Stimulated activated naive CD8-positive, alpha-beta T cell treated with anti-CD3 and anti-CD28 coated beads, Interleukin-15, Interleukin-2, amounts not matched to agents 100 U/mL and 50 U/mL, for 24 hours (primary cell): ENCODE measurements at regions not wholly inside any gene's neighbourhood (a gene's known extent, or its start where the extent isn't known, plus 50 kb on each side); places are given as distances from the start of the nearest gene placed in this dataset.
A peak's percentile ranks its signal among the peaks of the same experiment; 100 is the strongest.

Experiments used
- ATAC-seq: fragments of 150-1000 bp; cut with Tn5 transposase; one replicate; pipeline ENCODE4 v1.10.0; 2021
- DNase-seq: peaks from one replicate; pipeline ENCODE4 v3.0.0; 2021

DNA sequence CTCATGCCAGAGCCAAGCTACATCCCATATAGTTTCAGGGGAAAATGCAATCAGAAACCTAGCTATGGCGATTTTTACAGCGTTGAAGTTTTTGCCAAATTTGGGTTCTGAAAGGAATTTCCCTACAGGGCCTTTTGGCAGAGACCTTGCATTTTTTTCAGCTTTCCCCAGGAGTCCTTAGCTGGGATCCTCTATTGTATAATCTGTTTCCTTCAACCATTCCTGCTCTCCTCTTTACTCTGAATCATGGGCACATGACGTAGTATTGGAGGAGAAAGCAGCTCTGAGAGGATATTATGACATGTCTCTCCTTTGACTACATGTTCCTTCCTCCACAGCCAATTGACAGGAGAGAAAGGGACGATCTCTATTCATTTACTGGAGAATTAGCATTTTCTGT lies 118.5 kb upstream of the ERCC6L2 start:
- no peak for DNase-seq

GRCh38 chr9:95756101-95756500 lies 119.4 kb upstream of the ERCC6L2 start:
- ATAC-seq: no peak
- no peak for DNase-seq

More for the DNA sequence above, 118.5 kb upstream of the ERCC6L2 start:
- ATAC-seq: no peak

DNA sequence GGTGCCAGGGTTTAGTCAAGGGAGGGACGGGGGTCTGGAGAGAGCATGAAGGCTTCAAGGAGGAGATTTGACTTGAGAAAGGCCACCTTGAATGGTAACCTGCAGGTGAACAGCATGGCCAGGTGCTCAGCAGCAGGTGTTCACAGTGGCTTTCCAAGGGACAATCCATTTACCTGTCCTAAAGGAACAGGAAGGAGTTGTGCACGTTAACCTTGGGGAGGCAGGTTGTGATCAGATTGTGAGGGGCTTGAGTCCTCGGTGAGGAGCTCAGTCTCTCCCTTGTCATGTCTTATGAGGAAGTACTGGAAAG lies 120.1 kb upstream of the ERCC6L2 start:
- DNase-seq (no peak), ATAC-seq (no peak)

DNA sequence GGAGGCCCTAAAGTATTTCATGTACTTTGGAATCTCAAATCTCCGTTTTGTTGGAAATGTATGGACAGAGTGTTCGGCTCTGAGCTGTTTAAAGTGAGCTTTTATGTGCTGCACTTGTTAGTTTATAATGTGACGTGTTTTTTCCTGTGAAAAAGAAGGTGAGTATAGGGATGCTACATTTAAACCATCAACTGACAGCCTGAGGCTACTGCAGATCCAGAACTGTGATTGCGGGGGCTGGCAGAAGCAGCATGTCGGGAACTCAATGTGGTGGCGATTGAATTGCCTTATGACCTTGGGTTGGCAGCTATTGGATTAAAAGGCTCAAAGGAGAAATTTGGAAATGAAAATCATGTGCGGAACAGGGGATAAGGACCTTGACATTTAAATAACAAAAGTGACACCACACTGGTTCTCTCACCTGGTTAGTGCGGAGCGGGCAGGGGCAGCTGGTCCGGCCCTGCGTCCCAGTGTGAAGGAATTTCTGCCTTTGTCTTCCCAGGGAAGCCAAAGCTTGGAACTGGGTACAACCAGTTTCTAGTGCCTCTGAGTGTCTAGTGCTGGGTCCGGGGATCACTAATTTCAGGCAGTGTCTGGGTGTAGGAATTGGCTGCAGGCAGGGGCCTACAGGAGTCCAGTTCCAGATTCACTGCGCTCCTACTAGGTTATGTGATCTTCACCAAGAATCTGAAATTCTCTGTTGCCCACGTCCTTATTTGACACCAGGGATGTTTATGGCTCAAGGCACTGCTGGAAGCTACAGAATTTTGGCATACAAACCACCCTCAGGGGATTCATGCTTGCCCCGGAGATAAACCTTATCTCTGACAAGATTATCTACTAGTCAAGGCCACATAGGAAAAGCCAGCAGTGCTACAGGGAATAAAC lies 120.7 kb upstream of the ERCC6L2 start:
- ATAC-seq (no peak), DNase-seq (no peak)

GRCh38 chr9:95753762-95754465 lies 121.6 kb upstream of the ERCC6L2 start:
- ATAC-seq (no peak), DNase-seq (no peak)

DNA sequence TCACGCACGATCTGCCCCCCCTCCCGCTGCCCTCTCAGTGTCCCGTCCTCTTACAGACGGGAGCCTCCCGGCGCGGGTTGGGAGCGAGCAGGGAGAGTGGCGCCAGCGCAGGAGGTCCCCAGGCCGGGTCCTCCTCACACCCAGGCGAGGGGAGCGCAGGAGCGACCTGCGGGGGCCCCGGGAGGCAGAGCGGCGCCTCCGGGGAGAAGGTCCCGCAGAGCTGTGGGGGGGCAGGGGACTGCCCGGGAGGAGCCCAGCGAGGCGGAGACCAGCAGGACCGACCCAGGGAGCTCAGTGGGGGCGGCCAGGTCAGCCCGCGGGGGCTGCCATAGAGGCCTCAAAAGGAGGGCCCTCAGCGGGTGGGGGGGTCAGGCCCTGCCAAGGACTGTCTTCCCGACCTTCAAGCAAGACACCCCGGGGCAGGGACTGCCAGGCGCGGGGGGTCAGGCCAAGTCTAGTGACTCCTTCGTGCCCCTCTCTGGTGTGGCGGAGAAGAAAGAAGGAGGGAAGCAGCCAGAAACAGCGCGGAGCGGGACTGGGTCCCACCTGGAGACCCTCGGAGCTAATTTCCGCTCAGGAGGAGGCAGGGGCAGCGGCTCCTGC lies 123.3 kb upstream of the ERCC6L2 start:
- no peak for DNase-seq
- no peak for ATAC-seq

- no peak for DNase-seq
- ATAC-seq: no peak
Observed at GRCh38 chr9:95751520-95751790, 124.0 kb upstream of the ERCC6L2 start.

DNA sequence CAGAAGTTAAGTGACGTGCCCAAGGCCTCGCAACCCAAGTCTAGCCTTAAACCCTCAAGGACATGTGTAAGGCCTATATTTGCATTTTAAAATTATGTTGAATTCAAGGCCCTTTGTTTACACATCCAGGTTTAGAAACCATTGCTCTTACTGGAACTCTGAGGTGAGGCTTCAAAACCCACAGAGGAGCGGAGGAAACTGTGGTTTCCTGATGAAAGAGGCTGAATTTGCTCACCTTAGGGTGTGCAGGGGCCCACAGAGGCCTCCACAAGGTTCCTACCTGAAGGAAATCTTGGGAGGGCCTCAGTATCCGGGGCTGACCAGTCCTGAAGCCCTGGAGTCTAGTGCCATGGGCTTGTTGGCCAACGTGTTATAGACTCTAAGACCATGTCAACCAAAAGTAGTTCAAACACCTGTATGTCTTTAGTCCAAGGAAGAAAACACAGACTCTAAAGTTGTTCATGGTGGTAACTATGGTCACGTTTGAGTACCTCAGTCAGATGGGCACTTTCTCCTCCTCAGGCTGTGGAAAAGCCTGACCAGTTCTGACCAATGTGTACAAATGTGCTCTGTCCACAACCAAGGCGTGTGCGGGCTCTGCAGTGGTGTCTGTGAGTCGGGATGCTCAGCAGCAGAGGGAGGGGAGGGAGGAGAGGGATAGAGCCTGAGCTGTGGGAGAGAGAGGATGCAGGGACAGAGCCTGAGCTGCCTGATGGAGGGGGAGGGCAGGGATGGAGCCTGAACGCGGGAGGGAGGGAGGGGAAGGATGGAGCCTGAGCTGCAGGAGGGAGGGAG lies 124.6 kb upstream of the ERCC6L2 start:
- ATAC-seq (peak; percentile 51), DNase-seq (no peak)

GRCh38 chr9:95749493-95749892 lies 126.0 kb upstream of the ERCC6L2 start:
- DNase-seq: no peak
- no peak for ATAC-seq

- ATAC-seq (no peak), DNase-seq (no peak)
Observed at GRCh38 chr9:95746408-95747180, 128.9 kb upstream of the ERCC6L2 start.

- DNase-seq: no peak
- ATAC-seq: no peak
Observed at GRCh38 chr9:95742821-95743220, 132.7 kb upstream of the ERCC6L2 start.

DNA sequence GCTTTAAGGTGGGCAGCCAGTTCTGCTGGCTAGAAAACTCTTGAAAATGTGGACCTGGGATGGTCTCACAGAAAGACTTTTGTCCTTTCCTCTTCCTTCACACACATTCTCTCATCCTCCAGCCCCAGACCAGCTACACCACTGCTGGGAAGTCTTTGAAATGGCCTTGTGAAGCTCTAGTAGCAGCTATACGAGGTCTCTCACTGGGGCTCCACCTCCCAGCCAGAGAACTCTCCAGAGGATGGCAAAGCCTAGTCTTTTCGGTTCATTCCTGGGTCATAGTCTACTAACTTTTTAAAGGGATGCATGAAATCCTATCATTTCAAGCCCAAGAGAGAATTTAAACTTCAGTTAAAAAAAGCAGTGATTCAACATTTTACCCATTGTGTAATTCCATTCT lies 133.9 kb upstream of the ERCC6L2 start:
- DNase-seq (no peak), ATAC-seq (no peak)

DNA sequence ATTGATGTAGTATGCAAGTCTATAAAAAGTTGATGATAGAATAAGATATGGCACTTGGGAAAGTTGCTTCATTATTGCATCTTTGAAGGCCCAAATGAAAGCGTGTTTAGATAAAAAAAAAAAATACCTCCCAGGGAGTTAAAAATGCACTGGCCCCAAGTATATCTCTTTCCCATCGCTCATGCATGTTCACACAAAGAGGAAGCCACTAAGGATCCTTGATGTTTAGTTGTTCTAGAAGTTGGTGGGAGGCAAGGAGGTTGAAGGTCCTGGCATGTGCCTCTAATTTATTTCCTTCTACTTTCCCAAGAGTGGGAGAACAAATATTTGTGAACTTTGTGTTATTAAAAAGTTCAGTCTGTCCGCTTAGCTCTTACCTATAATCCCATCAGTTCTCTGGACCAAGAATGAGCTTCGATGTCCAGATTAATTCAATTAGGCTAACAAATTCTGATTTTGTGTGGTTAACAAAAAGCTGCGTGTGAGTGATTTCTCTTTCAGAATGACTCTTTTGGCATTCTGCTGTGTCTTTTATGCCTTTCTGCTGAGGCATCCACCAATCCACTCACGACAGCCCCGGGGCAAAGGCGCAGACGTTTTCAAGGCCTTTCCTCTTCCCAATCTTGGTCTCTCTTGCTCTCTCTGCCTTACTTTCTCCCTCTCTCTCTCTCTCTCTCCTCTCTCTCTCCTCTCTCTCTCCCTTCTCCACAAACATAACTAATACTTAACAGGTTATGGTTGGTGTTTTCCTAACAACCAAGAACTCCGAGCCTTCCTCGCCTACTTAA lies 135.1 kb upstream of the ERCC6L2 start:
- ATAC-seq: no peak
- no peak for DNase-seq

DNA sequence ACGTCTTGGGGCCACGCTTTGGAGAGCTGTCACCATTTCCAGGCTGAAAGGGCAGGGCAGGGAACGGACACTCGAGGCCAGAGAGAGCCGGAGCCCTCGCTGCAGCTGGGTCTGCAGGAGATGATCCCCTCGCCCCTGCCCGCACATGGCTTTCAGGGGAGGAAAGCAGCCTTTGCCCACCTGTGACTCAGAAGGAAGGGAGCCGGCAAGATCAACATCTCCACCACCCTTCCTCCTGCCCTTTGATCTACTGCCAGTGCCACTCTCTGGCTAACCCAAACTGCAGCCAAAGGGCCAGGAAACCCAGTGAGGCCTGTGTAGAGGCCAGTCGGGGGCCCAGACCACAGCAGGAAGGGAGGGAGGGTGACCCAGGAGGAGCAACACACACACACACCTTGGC lies 137.1 kb upstream of the ERCC6L2 start:
- ATAC-seq (no peak), DNase-seq (no peak)

- ATAC-seq: no peak
- no peak for DNase-seq
Observed at GRCh38 chr9:95736891-95737522, 138.5 kb upstream of the ERCC6L2 start.

- DNase-seq (no peak), ATAC-seq (no peak)
Observed at GRCh38 chr9:95736370-95736769, 139.1 kb upstream of the ERCC6L2 start.

DNA sequence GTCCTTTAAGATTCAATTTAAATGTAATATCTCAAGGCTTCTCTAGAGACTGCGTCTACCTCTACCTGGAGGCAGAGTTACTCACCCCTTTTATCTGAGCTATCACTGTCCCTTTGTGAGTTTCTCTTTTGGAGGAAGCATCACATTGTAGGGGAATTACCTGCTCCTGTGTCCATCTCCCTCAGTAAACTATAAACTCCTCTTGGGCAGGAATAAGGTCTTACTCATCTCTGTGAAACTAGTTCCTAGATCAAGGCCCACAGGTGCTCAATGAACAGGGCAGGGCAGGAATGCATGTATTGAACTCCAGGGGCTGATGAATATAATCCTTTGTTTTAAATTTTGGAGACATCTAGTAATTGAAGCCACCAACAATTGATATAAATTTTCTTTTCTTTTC lies 139.8 kb upstream of the ERCC6L2 start:
- no peak for ATAC-seq

GRCh38 chr9:95733741-95734666 lies 141.5 kb upstream of the ERCC6L2 start:
- ATAC-seq (no peak), DNase-seq (no peak)

More for the DNA sequence above, 139.8 kb upstream of the ERCC6L2 start:
- no peak for DNase-seq
